ENCODE measurements at regions not wholly inside any gene's neighbourhood (a gene's known extent, or its start where the extent isn't known, plus 50 kb on each side); places are given as distances from the start of the nearest gene placed in this dataset.

- TF ChIP-seq CTCF (conservative IDR thresholded peaks at IDR 0.05; ENCODE audit: low read depth, low read length), result no peak
- H3K4me3 ChIP-seq (ENCODE audit: low read depth, low read length), result no peak overlapping the region
- no peak for DNase-seq (ENCODE audit: low read depth)
Measured at GRCh38 chr3:153744889-153745288, 376.3 kb upstream of the ARHGEF26 start.

DNA sequence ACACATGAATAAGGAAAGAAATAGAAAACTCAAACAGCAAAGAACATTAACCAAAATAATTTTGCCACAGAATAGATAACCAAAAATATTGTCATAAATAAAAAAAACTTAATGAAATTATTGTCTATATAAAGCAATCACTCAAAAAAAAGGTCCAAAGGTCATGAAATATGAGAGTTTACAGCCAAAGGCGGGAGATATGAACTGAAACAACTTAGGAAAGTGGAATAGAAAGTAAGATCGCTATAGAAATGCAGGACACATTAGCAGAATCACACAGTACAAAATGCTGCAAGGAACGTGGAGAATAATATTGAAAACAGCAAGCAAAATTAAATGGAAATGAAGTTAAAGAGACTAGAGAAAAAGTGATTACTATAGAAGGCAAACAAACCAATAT, 375.0 kb upstream of the ARHGEF26 start:
- no peak for TF ChIP-seq CTCF (conservative IDR thresholded peaks at IDR 0.05; ENCODE audit: low read depth, low read length)
- H3K4me3 ChIP-seq (ENCODE audit: low read depth, low read length), result no peak overlapping the region
- no peak for DNase-seq (ENCODE audit: low read depth)

- no peak for TF ChIP-seq CTCF (conservative IDR thresholded peaks at IDR 0.05; ENCODE audit: low read depth, low read length)
- no peak for DNase-seq (ENCODE audit: low read depth)
- no peak overlapping the region for H3K4me3 ChIP-seq (ENCODE audit: low read depth, low read length)
Measured at GRCh38 chr3:153749070-153749610, 372.1 kb upstream of the ARHGEF26 start.

DNA sequence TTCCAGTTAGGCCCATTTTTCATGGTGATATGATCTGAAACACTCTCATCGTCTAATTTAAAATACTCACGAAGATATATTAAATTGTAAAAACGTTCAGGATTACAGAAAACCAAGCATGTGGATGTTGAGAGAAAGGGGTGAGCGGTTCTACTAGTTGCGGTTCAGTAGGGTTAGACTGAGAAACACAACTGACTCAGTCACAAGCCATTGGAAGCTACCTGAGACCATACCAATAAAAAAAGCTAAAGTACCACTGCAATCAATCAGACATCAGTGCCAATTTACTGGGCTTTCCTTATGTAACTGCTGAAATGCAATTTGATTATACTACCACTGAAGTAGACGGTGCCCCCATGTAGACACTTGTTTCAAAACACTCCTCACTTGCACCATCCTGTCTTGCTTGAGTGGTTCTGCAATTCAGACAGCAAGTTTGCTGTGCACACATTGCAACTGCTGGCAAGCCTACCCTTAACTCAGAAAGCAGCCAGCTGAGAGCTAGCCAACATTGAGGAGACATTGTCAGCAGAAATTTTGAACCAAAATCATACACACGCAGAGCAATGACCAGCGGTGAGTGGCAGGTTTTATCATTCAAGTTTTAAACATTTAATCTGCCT, 368.7 kb upstream of the ARHGEF26 start:
- no peak for TF ChIP-seq CTCF (conservative IDR thresholded peaks at IDR 0.05; ENCODE audit: low read depth, low read length)
- no peak for DNase-seq (ENCODE audit: low read depth)
- no peak overlapping the region for H3K4me3 ChIP-seq (ENCODE audit: low read depth, low read length)

DNA sequence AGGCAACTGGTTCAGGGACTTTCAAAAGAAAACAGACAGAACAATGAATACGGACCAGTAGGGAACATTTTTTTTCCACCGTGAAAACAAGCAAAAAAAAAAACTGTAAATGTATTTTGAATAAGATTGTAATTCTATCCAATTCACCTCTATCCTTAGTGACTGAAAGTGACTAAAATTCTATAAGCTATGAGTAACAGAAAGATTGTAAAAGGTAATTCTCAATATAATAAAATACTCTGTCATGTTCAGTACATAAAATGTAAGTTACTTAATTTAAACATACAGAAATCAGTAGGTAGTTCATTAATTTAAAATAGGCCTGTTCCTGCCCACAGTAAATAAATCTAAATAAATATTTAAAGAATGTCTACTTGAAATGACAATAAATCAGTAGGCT, 368.2 kb upstream of the ARHGEF26 start:
- no peak for DNase-seq (ENCODE audit: low read depth)
- no peak overlapping the region for H3K4me3 ChIP-seq (ENCODE audit: low read depth, low read length)
- no peak for TF ChIP-seq CTCF (conservative IDR thresholded peaks at IDR 0.05; ENCODE audit: low read depth, low read length)

DNA sequence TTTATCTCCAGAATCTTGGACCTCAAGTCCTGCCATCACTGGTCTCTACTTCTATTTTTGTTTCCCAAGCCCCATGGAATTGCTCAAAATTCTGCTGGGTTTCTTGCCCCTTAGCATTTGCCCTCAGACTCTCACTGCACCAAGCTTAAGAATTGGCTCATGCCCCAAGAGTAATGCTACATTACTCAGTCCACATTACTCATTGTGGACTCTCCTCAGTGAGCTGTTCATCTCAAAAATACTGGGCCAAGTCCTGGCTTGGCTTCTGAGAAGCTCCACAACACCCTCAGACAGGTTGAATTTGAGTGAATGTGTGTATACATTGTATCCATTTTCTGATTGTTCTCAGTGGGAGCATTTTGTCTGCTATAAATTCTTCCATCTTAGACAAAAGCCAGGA, 364.4 kb upstream of the ARHGEF26 start:
- DNase-seq (ENCODE audit: low read depth), result peak; percentile 6
- TF ChIP-seq CTCF (conservative IDR thresholded peaks at IDR 0.05; ENCODE audit: low read depth, low read length), result no peak
- H3K4me3 ChIP-seq (ENCODE audit: low read depth, low read length), result no peak overlapping the region

DNA sequence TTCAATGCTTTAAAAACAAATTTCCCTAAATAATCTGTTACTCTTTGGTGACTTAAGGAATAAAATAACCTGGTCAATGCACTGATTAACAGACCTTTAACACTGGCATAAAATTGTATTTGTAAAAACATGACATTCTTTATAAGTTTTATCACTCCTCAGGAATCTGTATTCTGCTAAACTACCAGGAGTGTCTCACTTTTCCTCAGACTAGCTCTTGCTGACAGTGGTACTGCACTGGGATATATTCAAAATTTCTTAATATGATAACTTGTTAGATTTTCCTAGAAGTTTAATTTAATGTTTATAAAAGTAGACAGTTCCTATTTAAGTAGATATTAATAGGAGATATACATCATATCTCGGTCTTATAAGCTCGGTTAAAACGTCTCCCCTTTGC, 363.4 kb upstream of the ARHGEF26 start:
- DNase-seq (ENCODE audit: low read depth), result peak; percentile 4
- H3K4me3 ChIP-seq (ENCODE audit: low read depth, low read length), result no peak overlapping the region
- TF ChIP-seq CTCF (conservative IDR thresholded peaks at IDR 0.05; ENCODE audit: low read depth, low read length), result no peak

All from choroid plexus epithelial cell (primary cell).